Testis (tissue), 2 donors: ENCODE measurements at regions not wholly inside any gene's neighbourhood (a gene's known extent, or its start where the extent isn't known, plus 50 kb on each side); places are given as distances from the start of the nearest gene placed in this dataset.

Experiments used
- POLR2A ChIP-seq: fragments of 450-650 bp; IDR thresholded peaks from one replicate; pipeline ENCODE4 v1.6.1; 2017; ENCODE audit warnings: antibody characterized with exemption, mild to moderate bottlenecking, moderate library complexity
- TF ChIP-seq, protein P1 (sequence below), 3 experiments: fragments of 450-650 bp in 2 of 3; fragments of 200-600 bp in 1 of 3; sonication (generic) in 1 of 3; IDR thresholded peaks; one replicate each; pipeline ENCODE4 v1.5.1; 2016 to 2019; ENCODE audit warnings: antibody characterized with exemption in 3 of 3, mild to moderate bottlenecking in 2 of 3, moderate library complexity in 1 of 3

GRCh38 chr2:183427558-183427957 is 303.3 kb downstream of the NUP35 start:
- TF ChIP-seq, protein P1, sequence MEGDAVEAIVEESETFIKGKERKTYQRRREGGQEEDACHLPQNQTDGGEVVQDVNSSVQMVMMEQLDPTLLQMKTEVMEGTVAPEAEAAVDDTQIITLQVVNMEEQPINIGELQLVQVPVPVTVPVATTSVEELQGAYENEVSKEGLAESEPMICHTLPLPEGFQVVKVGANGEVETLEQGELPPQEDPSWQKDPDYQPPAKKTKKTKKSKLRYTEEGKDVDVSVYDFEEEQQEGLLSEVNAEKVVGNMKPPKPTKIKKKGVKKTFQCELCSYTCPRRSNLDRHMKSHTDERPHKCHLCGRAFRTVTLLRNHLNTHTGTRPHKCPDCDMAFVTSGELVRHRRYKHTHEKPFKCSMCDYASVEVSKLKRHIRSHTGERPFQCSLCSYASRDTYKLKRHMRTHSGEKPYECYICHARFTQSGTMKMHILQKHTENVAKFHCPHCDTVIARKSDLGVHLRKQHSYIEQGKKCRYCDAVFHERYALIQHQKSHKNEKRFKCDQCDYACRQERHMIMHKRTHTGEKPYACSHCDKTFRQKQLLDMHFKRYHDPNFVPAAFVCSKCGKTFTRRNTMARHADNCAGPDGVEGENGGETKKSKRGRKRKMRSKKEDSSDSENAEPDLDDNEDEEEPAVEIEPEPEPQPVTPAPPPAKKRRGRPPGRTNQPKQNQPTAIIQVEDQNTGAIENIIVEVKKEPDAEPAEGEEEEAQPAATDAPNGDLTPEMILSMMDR (IDR thresholded peaks at IDR 0.05) = no peak
- TF ChIP-seq POLR2A = no peak
